GM23248 (cell line): ENCODE measurements at regions not wholly inside any gene's neighbourhood (a gene's known extent, or its start where the extent isn't known, plus 50 kb on each side); places are given as distances from the start of the nearest gene placed in this dataset.

ENCODE experiments used
- DNase-seq: peaks from one replicate; pipeline ENCODE4 v3.0.0-alpha.2; 2015
- H2AFZ ChIP-seq: fragments of 200-600 bp; sonication (generic); 2 replicates; pipeline ENCODE4 v1.6.1; 2016; ENCODE audit warnings: antibody characterized with exemption
- H3F3A ChIP-seq: fragments of 200-600 bp; sonication (generic); 2 replicates; pipeline ENCODE4 v1.6.1; 2016; ENCODE audit warnings: mild to moderate bottlenecking, antibody characterized with exemption, mixed run types; ENCODE audit not compliant: insufficient read depth
- H3K27ac ChIP-seq: fragments of 200-600 bp; sonication (generic); 2 replicates; pipeline ENCODE4 v1.5.1; 2016; ENCODE audit warnings: mild to moderate bottlenecking
- H3K27me3 ChIP-seq: fragments of 200-600 bp; sonication (generic); replicated peaks from 2 replicates; pipeline ENCODE4 v1.6.1; 2016; ENCODE audit warnings: mild to moderate bottlenecking; ENCODE audit not compliant: insufficient read depth
- H3K36me3 ChIP-seq: fragments of 200-600 bp; sonication (generic); 2 replicates; pipeline ENCODE4 v1.6.1; 2016; ENCODE audit warnings: low read depth, mild to moderate bottlenecking
- H3K4me1 ChIP-seq: fragments of 200-600 bp; sonication (generic); 2 replicates; pipeline ENCODE4 v1.6.1; 2016; ENCODE audit warnings: mild to moderate bottlenecking; ENCODE audit not compliant: insufficient read depth
- H3K4me2 ChIP-seq: fragments of 200-600 bp; sonication (generic); one replicate; pipeline ENCODE4 v1.6.1; 2016; ENCODE audit warnings: mild to moderate bottlenecking; ENCODE audit not compliant: unreplicated experiment
- H3K4me3 ChIP-seq: fragments of 200-600 bp; sonication (generic); 2 replicates; pipeline ENCODE4 v1.5.1; 2016; ENCODE audit warnings: mild to moderate bottlenecking
- H3K79me2 ChIP-seq: fragments of 200-600 bp; sonication (generic); 2 replicates; pipeline ENCODE4 v1.6.1; 2016; ENCODE audit warnings: mild to moderate bottlenecking; ENCODE audit not compliant: insufficient read depth
- H3K9ac ChIP-seq: fragments of 200-600 bp; sonication (generic); 2 replicates; pipeline ENCODE4 v1.6.1; 2016; ENCODE audit warnings: mild to moderate bottlenecking
- H3K9me2 ChIP-seq: fragments of 200-600 bp; sonication (generic); 2 replicates; pipeline ENCODE4 v1.6.1; 2016; ENCODE audit warnings: mixed run types, mild to moderate bottlenecking, moderate library complexity; ENCODE audit not compliant: insufficient read depth
- H3K9me3 ChIP-seq: fragments of 200-600 bp; sonication (generic); one replicate; pipeline ENCODE4 v1.6.1; 2017; ENCODE audit warnings: low read depth
- H4K20me1 ChIP-seq: fragments of 200-600 bp; sonication (generic); 2 replicates; pipeline ENCODE4 v1.6.0; 2016; ENCODE audit not compliant: insufficient read depth
- EZH2 ChIP-seq: fragments of 200-600 bp; sonication (generic); IDR thresholded peaks from 2 replicates; pipeline ENCODE4 v1.6.1; 2018; ENCODE audit warnings: antibody characterized with exemption, mild to moderate bottlenecking; ENCODE audit not compliant: insufficient read depth, poor library complexity, severe bottlenecking
- EZH2phosphoT487 ChIP-seq: fragments of 200-600 bp; sonication (generic); IDR thresholded peaks from 2 replicates; pipeline ENCODE4 v1.6.1; 2018; ENCODE audit warnings: antibody characterized with exemption, moderate library complexity, mild to moderate bottlenecking, low read depth; ENCODE audit not compliant: insufficient read depth
- WGBS, 2 experiments: methylation state at CpG; one replicate each; pipeline ENCODE4 v1.1.6; 2015 to 2017; ENCODE audit warnings: low lambda C conversion rate in 2 of 2, low coverage in 1 of 2; ENCODE audit errors: missing lambda C conversion rate in 2 of 2; 5-methylcytosine and 5-hydroxymethylcytosine counted together
- in situ Hi-C: fragments of 300-500 bp; cut with MboI; formaldehyde crosslinking; loops from 2 replicates; pipeline ENCODE4 v1.15.0; 2020

GRCh38 chr5:6943197-6944112 lies 230.2 kb downstream of the TENT4A start:
- H3K36me3 ChIP-seq: no peaks in the 10 kb centered on the region
- TF ChIP-seq EZH2phosphoT487 (no peak), EZH2 (no peak)
- H4K20me1 ChIP-seq: no peaks in the 10 kb centered on the region
- in situ Hi-C loops: no loop called here
- no peaks in the 10 kb centered on the region for H3K9me3 ChIP-seq
- no peak for DNase-seq
- H3K4me3 ChIP-seq: no peak overlapping the region
- H3K9ac ChIP-seq: no peak overlapping the region
- 58 to 60% methylated on average over 11 of the region's 11 CpGs for WGBS, 2 experiments
- H3K4me1 ChIP-seq: no peaks in the 10 kb centered on the region
- H2AFZ ChIP-seq: no peak overlapping the region
- no peak overlapping the region for H3K27ac ChIP-seq
- H3K27me3 ChIP-seq: no peaks in the 10 kb centered on the region
- no peaks in the 10 kb centered on the region for H3K79me2 ChIP-seq
- H3F3A ChIP-seq: no peaks in the 10 kb centered on the region
- no peaks in the 10 kb centered on the region for H3K9me2 ChIP-seq
- no peak overlapping the region for H3K4me2 ChIP-seq

- no peak for DNase-seq
- H3K36me3 ChIP-seq: no peaks in the 10 kb centered on the region
- no peaks in the 10 kb centered on the region for H3K79me2 ChIP-seq
- H3F3A ChIP-seq: no peaks in the 10 kb centered on the region
- in situ Hi-C loops: no loop called here
- TF ChIP-seq EZH2 (no peak), EZH2phosphoT487 (no peak)
- H2AFZ ChIP-seq: no peak overlapping the region
- no peak overlapping the region for H3K27ac ChIP-seq
- no peak overlapping the region for H3K9ac ChIP-seq
- no peaks in the 10 kb centered on the region for H3K9me3 ChIP-seq
- 24% methylated on average over 2 of the region's 2 CpGs for whole genome bisulfite sequencing, 2 experiments
- H3K27me3 ChIP-seq: no peaks in the 10 kb centered on the region
- no peaks in the 10 kb centered on the region for H3K9me2 ChIP-seq
- H4K20me1 ChIP-seq: no peaks in the 10 kb centered on the region
- H3K4me2 ChIP-seq: no peak overlapping the region
- no peak overlapping the region for H3K4me3 ChIP-seq
- no peaks in the 10 kb centered on the region for H3K4me1 ChIP-seq
Measured at GRCh38 chr5:6948562-6948961, 235.3 kb downstream of the TENT4A start.

- no peak overlapping the region for H3K4me3 ChIP-seq
- no peaks in the 10 kb centered on the region for H3K36me3 ChIP-seq
- no peaks in the 10 kb centered on the region for H3K9me2 ChIP-seq
- H3K27me3 ChIP-seq: no peaks in the 10 kb centered on the region
- no peaks in the 10 kb centered on the region for H3F3A ChIP-seq
- no peaks in the 10 kb centered on the region for H3K9me3 ChIP-seq
- no peak overlapping the region for H3K4me2 ChIP-seq
- 23 to 31% methylated on average over 3 of the region's 3 CpGs for WGBS, 2 experiments
- H3K9ac ChIP-seq: no peak overlapping the region
- in situ Hi-C loops: no loop called here
- DNase-seq: no peak
- H4K20me1 ChIP-seq: no peaks in the 10 kb centered on the region
- H3K27ac ChIP-seq: no peak overlapping the region
- H3K4me1 ChIP-seq: no peaks in the 10 kb centered on the region
- TF ChIP-seq EZH2phosphoT487: no peak
- TF ChIP-seq EZH2: no peak
- no peaks in the 10 kb centered on the region for H3K79me2 ChIP-seq
- no peak overlapping the region for H2AFZ ChIP-seq
Measured at GRCh38 chr5:6949230-6949629, 236.0 kb downstream of the TENT4A start.

- no peaks in the 10 kb centered on the region for H3K4me1 ChIP-seq
- TF ChIP-seq EZH2: no peak
- TF ChIP-seq EZH2phosphoT487: no peak
- no peak overlapping the region for H3K4me3 ChIP-seq
- H3K27ac ChIP-seq: no peak overlapping the region
- 14 to 16% methylated on average over 2 of the region's 2 CpGs for WGBS, 2 experiments
- H2AFZ ChIP-seq: no peak overlapping the region
- DNase-seq: peak; percentile 48
- no peaks in the 10 kb centered on the region for H4K20me1 ChIP-seq
- H3K9me2 ChIP-seq: no peaks in the 10 kb centered on the region
- in situ Hi-C loops: no loop called here
- no peaks in the 10 kb centered on the region for H3F3A ChIP-seq
- no peak overlapping the region for H3K4me2 ChIP-seq
- no peaks in the 10 kb centered on the region for H3K79me2 ChIP-seq
- no peaks in the 10 kb centered on the region for H3K36me3 ChIP-seq
- no peak overlapping the region for H3K9ac ChIP-seq
- H3K27me3 ChIP-seq: no peaks in the 10 kb centered on the region
- no peaks in the 10 kb centered on the region for H3K9me3 ChIP-seq
Measured at GRCh38 chr5:6950250-6950649, 237.0 kb downstream of the TENT4A start.

- no peaks in the 10 kb centered on the region for H3K9me3 ChIP-seq
- H3K4me2 ChIP-seq: no peak overlapping the region
- H3K27me3 ChIP-seq: no peaks in the 10 kb centered on the region
- DNase-seq: no peak
- H3F3A ChIP-seq: no peaks in the 10 kb centered on the region
- no peaks in the 10 kb centered on the region for H3K4me1 ChIP-seq
- H3K79me2 ChIP-seq: no peaks in the 10 kb centered on the region
- H4K20me1 ChIP-seq: no peaks in the 10 kb centered on the region
- no peak overlapping the region for H3K9ac ChIP-seq
- H3K4me3 ChIP-seq: no peak overlapping the region
- no peak for TF ChIP-seq EZH2
- no peak overlapping the region for H2AFZ ChIP-seq
- WGBS, 2 experiments: 12 to 17% methylated on average over 5 of the region's 5 CpGs
- no peaks in the 10 kb centered on the region for H3K9me2 ChIP-seq
- in situ Hi-C loops: no loop called here
- no peaks in the 10 kb centered on the region for H3K36me3 ChIP-seq
- H3K27ac ChIP-seq: no peak overlapping the region
Measured at GRCh38 chr5:6950860-6951259, 237.6 kb downstream of the TENT4A start.
